Lung (tissue), 11 donors: ENCODE measurements at regions not wholly inside any gene's neighbourhood (a gene's known extent, or its start where the extent isn't known, plus 50 kb on each side); places are given as distances from the start of the nearest gene placed in this dataset.

Source experiments
- ATAC-seq: fragments of 200-7000 bp; cut with Tn5 transposase; one replicate; pipeline ENCODE4 v1.9.1; 2020; ENCODE audit warnings: moderate number of reproducible peaks; ENCODE audit not compliant: insufficient read depth, low FRiP score
- DNase-seq, 3 donors: peaks; one replicate each; pipeline ENCODE4 v3.0.0-alpha.2; 2013 to 2017
- H3K27ac ChIP-seq, 2 donors: one replicate each; pipeline ENCODE4 v1.5.1; 2013; ENCODE audit warnings: mild to moderate bottlenecking in 2 of 2, moderate library complexity in 2 of 2, control low read depth in 1 of 2, inconsistent platforms in 1 of 2, low read depth in 1 of 2, low read length in 1 of 2
- H3K27me3 ChIP-seq, 3 donors: one replicate each; pipeline ENCODE4 v1.5.1; 2013; ENCODE audit warnings: low read length in 2 of 3; ENCODE audit not compliant: control insufficient read depth in 3 of 3, insufficient read depth in 3 of 3
- H3K36me3 ChIP-seq, 4 donors: one replicate each; pipeline ENCODE4 v1.5.1; 2013; ENCODE audit warnings: low read length in 4 of 4, mild to moderate bottlenecking in 1 of 4, moderate library complexity in 1 of 4; ENCODE audit not compliant: control insufficient read depth in 4 of 4, insufficient read depth in 4 of 4
- H3K4me1 ChIP-seq, 5 donors: one replicate each; pipeline ENCODE4 v1.5.1; 2013; ENCODE audit warnings: low read length in 5 of 5, mild to moderate bottlenecking in 2 of 5, moderate library complexity in 1 of 5; ENCODE audit not compliant: control insufficient read depth in 5 of 5, insufficient read depth in 5 of 5
- H3K4me3 ChIP-seq: one replicate; pipeline ENCODE4 v1.5.1; 2013; ENCODE audit warnings: mild to moderate bottlenecking, control low read depth, moderate library complexity
- H3K9ac ChIP-seq, 2 donors: one replicate each; pipeline ENCODE4 v1.5.1; 2013; ENCODE audit warnings: low read length in 2 of 2, control low read depth in 1 of 2; ENCODE audit not compliant: insufficient read depth in 1 of 2
- H3K9me3 ChIP-seq, 4 donors: one replicate each; pipeline ENCODE4 v1.5.1; 2013; ENCODE audit warnings: low read length in 3 of 4, mild to moderate bottlenecking in 1 of 4, moderate library complexity in 1 of 4; ENCODE audit not compliant: control insufficient read depth in 4 of 4, insufficient read depth in 3 of 4
- WGBS, 2 donors: extraction: QIAGEN DNeasy Blood & Tissue Kit; methylation state at CpG; one replicate each; pipeline ENCODE4 v1.1.7; 2013; 5-methylcytosine and 5-hydroxymethylcytosine counted together
- TF ChIP-seq, protein P1 (sequence below): IDR thresholded peaks from 2 replicates; pipeline ENCODE4 v1.5.1; 2012; ENCODE audit warnings: mild to moderate bottlenecking; ENCODE audit errors: control extremely low read depth, extremely low read depth
- donor health status: control.
- donor health status: control.
- donor health status: Bipolar disorder and iron deficiency.
- donor health status: healthy.
- donor health status: DM: yes; HTN: yes; CAD: no.

DNA sequence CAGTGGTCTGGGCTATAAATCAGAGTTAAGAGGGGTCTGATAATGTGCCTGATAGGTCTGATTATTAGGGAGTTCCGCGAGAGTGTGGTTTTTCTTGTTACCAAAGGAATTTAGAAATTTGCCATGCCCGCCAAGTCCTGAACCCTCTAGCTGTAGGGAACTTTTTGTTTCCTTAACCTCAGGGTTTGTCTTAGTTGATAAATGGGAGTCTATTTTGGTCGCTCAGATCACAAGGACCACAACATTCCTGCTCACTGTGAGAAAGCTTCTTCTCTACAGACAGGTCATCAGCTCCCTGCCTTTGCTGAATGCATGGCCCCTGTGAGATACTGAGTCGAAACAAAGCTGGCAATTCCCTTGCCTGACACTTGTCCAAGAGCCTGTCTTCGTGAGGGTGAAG, 497.8 kb downstream of the HS3ST4 start:
- H3K9me3 ChIP-seq = peaks cover 0 to 4% (median 3%) of the 10 kb centered on the region in 4 donors
- 12 to 32% methylated on average over 6 of the region's 6 CpGs for whole genome bisulfite sequencing, 2 donors
- H3K27ac ChIP-seq = no peak overlapping the region
- no peaks in the 10 kb centered on the region for H3K4me1 ChIP-seq
- ATAC-seq (no peak), DNase-seq (no peak)
- H3K9ac ChIP-seq = no peak overlapping the region
- TF ChIP-seq, protein P1, sequence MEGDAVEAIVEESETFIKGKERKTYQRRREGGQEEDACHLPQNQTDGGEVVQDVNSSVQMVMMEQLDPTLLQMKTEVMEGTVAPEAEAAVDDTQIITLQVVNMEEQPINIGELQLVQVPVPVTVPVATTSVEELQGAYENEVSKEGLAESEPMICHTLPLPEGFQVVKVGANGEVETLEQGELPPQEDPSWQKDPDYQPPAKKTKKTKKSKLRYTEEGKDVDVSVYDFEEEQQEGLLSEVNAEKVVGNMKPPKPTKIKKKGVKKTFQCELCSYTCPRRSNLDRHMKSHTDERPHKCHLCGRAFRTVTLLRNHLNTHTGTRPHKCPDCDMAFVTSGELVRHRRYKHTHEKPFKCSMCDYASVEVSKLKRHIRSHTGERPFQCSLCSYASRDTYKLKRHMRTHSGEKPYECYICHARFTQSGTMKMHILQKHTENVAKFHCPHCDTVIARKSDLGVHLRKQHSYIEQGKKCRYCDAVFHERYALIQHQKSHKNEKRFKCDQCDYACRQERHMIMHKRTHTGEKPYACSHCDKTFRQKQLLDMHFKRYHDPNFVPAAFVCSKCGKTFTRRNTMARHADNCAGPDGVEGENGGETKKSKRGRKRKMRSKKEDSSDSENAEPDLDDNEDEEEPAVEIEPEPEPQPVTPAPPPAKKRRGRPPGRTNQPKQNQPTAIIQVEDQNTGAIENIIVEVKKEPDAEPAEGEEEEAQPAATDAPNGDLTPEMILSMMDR = no peak
- no peaks in the 10 kb centered on the region for H3K36me3 ChIP-seq
- H3K27me3 ChIP-seq = no peaks in the 10 kb centered on the region
- H3K4me3 ChIP-seq = no peak overlapping the region

DNA sequence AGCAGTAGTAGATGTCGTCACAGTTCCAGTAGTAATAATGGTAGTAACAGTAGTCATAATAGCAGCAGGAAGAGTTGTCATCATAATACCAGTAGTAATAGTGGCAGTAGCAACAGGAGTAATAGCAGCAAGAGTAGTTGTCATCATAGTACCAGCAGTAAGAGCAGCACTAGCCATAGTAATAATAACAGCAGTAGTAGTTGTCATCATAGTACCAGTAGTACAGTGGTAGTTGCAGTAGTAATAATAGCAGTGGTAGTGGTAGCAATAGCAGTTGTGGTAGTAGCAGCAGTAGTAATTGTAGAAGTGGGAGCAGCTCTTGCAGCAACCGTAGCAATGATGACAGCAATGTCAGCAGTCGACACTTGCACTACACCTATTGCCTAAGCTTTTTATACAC, 502.8 kb downstream of the HS3ST4 start:
- DNase-seq (no peak), ATAC-seq (no peak)
- Histone ChIP-seq H3K36me3 (no peaks in the 10 kb centered on the region), H3K27me3 (no peaks in the 10 kb centered on the region), H3K9me3 (peaks cover 0 to 4% (median 3%) of the 10 kb centered on the region in 4 donors), H3K4me3 (no peak overlapping the region), H3K9ac (no peak overlapping the region), H3K4me1 (no peaks in the 10 kb centered on the region), H3K27ac (no peak overlapping the region)
- 94 to 98% methylated on average over 3 of the region's 3 CpGs for WGBS, 2 donors
- TF ChIP-seq, protein P1 = no peak

DNA sequence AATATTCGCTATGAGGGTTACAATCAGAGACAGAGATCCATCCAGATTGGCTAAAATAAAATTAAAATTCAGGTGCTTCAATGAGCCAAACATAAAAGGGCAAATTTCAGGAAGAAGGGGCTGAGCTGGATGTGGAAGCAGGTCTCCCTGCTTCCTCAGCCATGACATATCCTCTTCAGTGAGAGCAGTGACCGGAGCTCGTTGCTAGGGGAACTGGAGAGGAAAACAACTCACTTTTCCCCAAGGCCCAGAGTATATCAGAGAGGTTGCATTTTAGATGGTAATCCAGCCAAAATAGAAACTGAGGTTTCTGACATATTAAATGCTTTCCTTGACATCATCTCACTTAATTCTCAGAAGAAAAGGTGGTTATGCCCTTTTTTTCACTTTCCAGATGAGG, 503.5 kb downstream of the HS3ST4 start:
- no peak overlapping the region for H3K27ac ChIP-seq
- H3K4me3 ChIP-seq = no peak overlapping the region
- ATAC-seq (no peak), DNase-seq (peak in 1 of 3 donors; percentile 3)
- H3K4me1 ChIP-seq = no peaks in the 10 kb centered on the region
- H3K36me3 ChIP-seq = no peaks in the 10 kb centered on the region
- TF ChIP-seq, protein P1 = no peak
- WGBS, 2 donors = 57 to 59% methylated on average over 3 of the region's 3 CpGs
- no peak overlapping the region for H3K9ac ChIP-seq
- H3K9me3 ChIP-seq = peaks cover 0 to 4% (median 2%) of the 10 kb centered on the region in 4 donors
- no peaks in the 10 kb centered on the region for H3K27me3 ChIP-seq

DNA sequence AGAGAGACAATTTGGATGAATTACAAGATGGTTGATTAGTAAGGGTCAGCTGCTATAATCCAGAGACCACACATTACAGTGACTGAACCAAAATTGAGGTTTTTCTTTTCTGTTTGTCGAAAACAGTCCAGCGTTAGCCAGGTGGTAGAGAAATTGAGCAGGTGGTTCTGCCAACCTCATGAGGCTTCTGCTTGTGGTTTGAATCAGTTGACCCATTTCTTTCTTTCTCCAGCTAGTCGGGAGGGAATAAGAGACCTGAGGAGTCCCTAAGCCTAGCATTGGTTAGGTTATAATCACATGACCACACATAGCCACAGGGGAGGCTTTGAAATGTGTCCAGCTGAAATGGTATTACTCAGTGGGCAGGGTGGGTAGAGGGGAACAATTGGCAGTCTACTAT, 504.6 kb downstream of the HS3ST4 start:
- Histone ChIP-seq H3K36me3 (no peaks in the 10 kb centered on the region), H3K27me3 (no peaks in the 10 kb centered on the region), H3K9me3 (peaks cover 0 to 4% (median 2%) of the 10 kb centered on the region in 4 donors), H3K9ac (no peak overlapping the region), H3K27ac (no peak overlapping the region), H3K4me1 (no peaks in the 10 kb centered on the region), H3K4me3 (no peak overlapping the region)
- WGBS, 2 donors = 80 to 92% methylated on average over 3 of the region's 3 CpGs
- no peak for DNase-seq
- TF ChIP-seq, protein P1 = no peak
- no peak for ATAC-seq
